BE2C (cell line): ENCODE measurements at regions not wholly inside any gene's neighbourhood (a gene's known extent, or its start where the extent isn't known, plus 50 kb on each side); places are given as distances from the start of the nearest gene placed in this dataset.

Source experiments
- DNase-seq: peaks from one replicate; pipeline ENCODE4 v3.0.0-alpha.2; 2020
- H3K27me3 ChIP-seq: fragments of 250-450 bp; sonication (Bioruptor Pico); 2 replicates; pipeline ENCODE4 v1.5.1; 2020; ENCODE audit warnings: mild to moderate bottlenecking
- H3K36me3 ChIP-seq: fragments of 250-450 bp; sonication (Bioruptor Pico); 2 replicates; pipeline ENCODE4 v1.5.1; 2020; ENCODE audit warnings: mild to moderate bottlenecking
- H3K4me1 ChIP-seq: fragments of 250-450 bp; sonication (Bioruptor Pico); 2 replicates; pipeline ENCODE4 v1.5.1; 2020
- H3K4me3 ChIP-seq: 2 replicates; pipeline ENCODE4 v1.5.1; 2011; ENCODE audit warnings: low read depth, low read length
- H3K9me3 ChIP-seq: fragments of 250-450 bp; sonication (Bioruptor Pico); 2 replicates; pipeline ENCODE4 v1.5.1; 2020
- TF ChIP-seq, protein P1 (sequence below): IDR thresholded peaks from 2 replicates; pipeline ENCODE4 v1.5.1; 2012; ENCODE audit warnings: mild to moderate bottlenecking, low read depth, low read length

DNA sequence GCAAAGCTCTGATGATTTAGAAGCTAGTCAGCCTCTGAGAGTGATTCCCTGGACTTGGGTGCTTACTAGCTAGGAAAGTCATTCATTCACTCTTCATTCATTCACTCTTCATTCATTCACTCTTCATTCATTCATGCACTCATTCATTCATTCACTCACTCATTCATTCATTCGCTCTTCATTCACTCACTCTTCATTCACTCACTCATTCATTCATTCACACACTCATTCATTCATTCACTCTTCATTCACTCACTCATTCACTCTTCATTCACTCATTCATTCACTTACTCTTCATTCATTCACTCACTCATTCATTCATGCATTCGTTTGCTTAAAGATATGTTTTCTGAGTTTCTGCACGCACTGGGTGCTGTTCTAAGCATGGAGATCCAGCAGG lies 292.7 kb upstream of the TNRC6C start:
- DNase-seq = no peak
- no peaks in the 10 kb centered on the region for H3K9me3 ChIP-seq
- H3K4me1 ChIP-seq = peaks cover 3% of the 10 kb centered on the region; the same call in 1 of the 2 replicates
- TF ChIP-seq, protein P1, sequence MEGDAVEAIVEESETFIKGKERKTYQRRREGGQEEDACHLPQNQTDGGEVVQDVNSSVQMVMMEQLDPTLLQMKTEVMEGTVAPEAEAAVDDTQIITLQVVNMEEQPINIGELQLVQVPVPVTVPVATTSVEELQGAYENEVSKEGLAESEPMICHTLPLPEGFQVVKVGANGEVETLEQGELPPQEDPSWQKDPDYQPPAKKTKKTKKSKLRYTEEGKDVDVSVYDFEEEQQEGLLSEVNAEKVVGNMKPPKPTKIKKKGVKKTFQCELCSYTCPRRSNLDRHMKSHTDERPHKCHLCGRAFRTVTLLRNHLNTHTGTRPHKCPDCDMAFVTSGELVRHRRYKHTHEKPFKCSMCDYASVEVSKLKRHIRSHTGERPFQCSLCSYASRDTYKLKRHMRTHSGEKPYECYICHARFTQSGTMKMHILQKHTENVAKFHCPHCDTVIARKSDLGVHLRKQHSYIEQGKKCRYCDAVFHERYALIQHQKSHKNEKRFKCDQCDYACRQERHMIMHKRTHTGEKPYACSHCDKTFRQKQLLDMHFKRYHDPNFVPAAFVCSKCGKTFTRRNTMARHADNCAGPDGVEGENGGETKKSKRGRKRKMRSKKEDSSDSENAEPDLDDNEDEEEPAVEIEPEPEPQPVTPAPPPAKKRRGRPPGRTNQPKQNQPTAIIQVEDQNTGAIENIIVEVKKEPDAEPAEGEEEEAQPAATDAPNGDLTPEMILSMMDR = no peak
- no peaks in the 10 kb centered on the region for H3K27me3 ChIP-seq
- H3K4me3 ChIP-seq = no peak overlapping the region
- no peaks in the 10 kb centered on the region for H3K36me3 ChIP-seq

DNA sequence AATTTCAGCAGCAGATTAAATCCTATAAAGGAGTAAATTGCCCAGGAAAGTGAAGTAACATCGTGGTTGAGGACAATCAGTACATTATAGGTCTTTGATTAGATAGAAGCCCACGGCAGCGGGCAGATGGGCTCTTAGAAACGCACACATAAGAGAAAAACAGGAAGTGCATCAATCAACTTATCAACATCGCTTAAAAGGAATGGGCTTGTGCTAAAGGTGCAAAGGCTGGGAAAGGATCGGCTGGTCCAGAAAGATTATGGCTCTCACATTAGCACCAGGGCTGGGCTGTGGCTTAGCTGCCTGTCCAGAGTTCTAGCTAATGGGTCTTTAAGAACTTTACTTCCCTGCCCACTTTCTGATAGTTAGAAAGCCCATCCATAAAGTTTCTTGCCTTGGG lies 292.0 kb upstream of the TNRC6C start:
- TF ChIP-seq, protein P1 = no peak
- no peaks in the 10 kb centered on the region for H3K27me3 ChIP-seq
- H3K36me3 ChIP-seq = no peaks in the 10 kb centered on the region
- H3K4me1 ChIP-seq = peaks cover 3% of the 10 kb centered on the region; the same call in 1 of the 2 replicates
- no peaks in the 10 kb centered on the region for H3K9me3 ChIP-seq
- DNase-seq = no peak
- no peak overlapping the region for H3K4me3 ChIP-seq

- H3K36me3 ChIP-seq = no peaks in the 10 kb centered on the region
- no peaks in the 10 kb centered on the region for H3K27me3 ChIP-seq
- H3K4me3 ChIP-seq = no peak overlapping the region
- TF ChIP-seq, protein P1 = no peak
- no peaks in the 10 kb centered on the region for H3K9me3 ChIP-seq
- H3K4me1 ChIP-seq = peaks cover 3% of the 10 kb centered on the region; the same call in 1 of the 2 replicates
- no peak for DNase-seq
Measured at GRCh38 chr17:77666881-77667395, 291.6 kb upstream of the TNRC6C start.

GRCh38 chr17:77667478-77667877 lies 291.0 kb upstream of the TNRC6C start:
- Histone ChIP-seq H3K9me3 (no peaks in the 10 kb centered on the region), H3K36me3 (no peaks in the 10 kb centered on the region), H3K27me3 (no peaks in the 10 kb centered on the region), H3K4me3 (no peak overlapping the region), H3K4me1 (peaks cover 3% of the 10 kb centered on the region; the same call in 1 of the 2 replicates)
- TF ChIP-seq, protein P1 = no peak
- DNase-seq = no peak

- TF ChIP-seq, protein P1 = no peak
- peaks cover 3% of the 10 kb centered on the region; the same call in 1 of the 2 replicates for H3K4me1 ChIP-seq
- no peaks in the 10 kb centered on the region for H3K36me3 ChIP-seq
- no peak for DNase-seq
- no peaks in the 10 kb centered on the region for H3K9me3 ChIP-seq
- H3K4me3 ChIP-seq = no peak overlapping the region
- no peaks in the 10 kb centered on the region for H3K27me3 ChIP-seq
Measured at GRCh38 chr17:77668518-77668917, 290.0 kb upstream of the TNRC6C start.

DNA sequence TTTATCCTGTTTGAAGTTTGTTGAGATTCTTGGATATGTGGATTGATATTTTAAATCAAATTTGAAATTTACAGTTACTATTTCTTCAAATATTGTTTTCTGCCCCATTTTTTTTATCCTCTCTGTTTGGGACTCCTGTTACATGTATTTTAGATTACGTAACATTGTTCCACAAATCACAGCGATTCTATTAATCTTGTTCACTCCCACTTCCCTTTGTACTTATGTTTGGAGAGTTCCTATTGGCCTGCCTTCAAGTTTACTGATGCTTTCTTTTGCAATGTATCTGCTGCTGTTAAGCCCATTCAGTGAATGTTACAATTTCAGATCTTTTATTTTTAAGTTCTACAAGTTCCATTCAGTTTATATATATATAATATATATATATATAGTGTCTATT lies 288.3 kb upstream of the TNRC6C start:
- no peak for DNase-seq
- H3K36me3 ChIP-seq = no peaks in the 10 kb centered on the region
- H3K9me3 ChIP-seq = no peaks in the 10 kb centered on the region
- no peak overlapping the region for H3K4me3 ChIP-seq
- TF ChIP-seq, protein P1 = no peak
- H3K27me3 ChIP-seq = no peaks in the 10 kb centered on the region; the same call in 1 of the 2 replicates
- peaks cover 3% of the 10 kb centered on the region; the same call in 1 of the 2 replicates for H3K4me1 ChIP-seq
